ENCODE measurements at regions not wholly inside any gene's neighbourhood (a gene's known extent, or its start where the extent isn't known, plus 50 kb on each side); places are given as distances from the start of the nearest gene placed in this dataset.

DNA sequence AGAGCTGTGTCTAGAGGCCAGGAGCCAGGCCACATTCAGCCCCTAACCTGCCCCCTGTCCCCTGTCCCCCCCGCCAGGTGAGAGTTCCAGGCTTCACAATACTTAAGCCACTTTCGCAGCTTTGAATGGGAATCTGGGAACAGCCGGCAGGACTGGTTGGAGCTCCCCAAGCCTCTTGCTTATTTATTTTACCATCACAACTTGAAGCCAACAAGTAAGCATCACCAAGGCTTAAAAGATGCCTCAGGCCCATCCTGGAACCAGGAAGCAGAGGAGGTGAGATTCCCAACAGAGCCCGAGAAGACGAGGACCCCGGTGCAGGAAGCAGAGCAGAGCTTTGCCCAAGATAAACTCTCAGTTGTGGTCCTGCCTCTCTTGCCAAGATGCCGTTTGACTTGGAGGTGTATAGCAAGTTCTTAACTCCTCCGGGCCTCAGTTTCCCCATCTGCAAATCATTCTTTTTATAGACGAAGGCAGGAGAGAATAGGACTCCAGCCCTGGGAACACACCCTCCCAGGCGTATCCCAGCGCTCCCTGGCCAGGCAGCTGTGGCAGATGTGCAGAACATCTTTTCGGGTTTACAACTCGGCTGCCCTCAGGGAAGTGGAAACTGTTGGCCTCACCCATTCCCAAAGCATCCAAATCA, 66.8 kb upstream of the SLC25A33 start:
- no peaks in the 10 kb centered on the region for H3K9me2 ChIP-seq (ENCODE audit: insufficient read depth)
- TF ChIP-seq EZH2phosphoT487 (IDR thresholded peaks at IDR 0.05; ENCODE audit: insufficient read depth, low read depth) (no peak), EZH2 (IDR thresholded peaks at IDR 0.05; ENCODE audit: insufficient read depth, poor library complexity, severe bottlenecking) (no peak)
- peak overlapping the region; percentile 69 for H3K4me2 ChIP-seq (ENCODE audit: unreplicated experiment)
- in situ Hi-C loops (cut with MboI) = no loop called here
- peak overlapping the region; percentile 13 for H3K9ac ChIP-seq
- H3K9me3 ChIP-seq (ENCODE audit: low read depth) = no peaks in the 10 kb centered on the region
- peak overlapping the region; percentile 20 for H3K27ac ChIP-seq
- no peaks in the 10 kb centered on the region for H3K79me2 ChIP-seq (ENCODE audit: insufficient read depth)
- no peaks in the 10 kb centered on the region for H4K20me1 ChIP-seq (ENCODE audit: insufficient read depth)
- no peaks in the 10 kb centered on the region for H3K27me3 ChIP-seq (replicated peaks; ENCODE audit: insufficient read depth)
- no peaks in the 10 kb centered on the region for H3K36me3 ChIP-seq (ENCODE audit: low read depth)
- WGBS, 2 experiments (ENCODE audit: low coverage in 1 of 2, low lambda C conversion rate in 2 of 2, missing lambda C conversion rate in 2 of 2) = 21 to 28% methylated on average over 12 to 13 of the region's 13 CpGs
- peak overlapping the region; percentile 49; the same call in 1 of the 2 replicates for H3K4me3 ChIP-seq
- H3F3A ChIP-seq (ENCODE audit: insufficient read depth) = no peaks in the 10 kb centered on the region; the same call in 1 of the 2 replicates
- H2AFZ ChIP-seq = peak overlapping the region; percentile 92
- H3K4me1 ChIP-seq (ENCODE audit: insufficient read depth) = peaks cover 19% of the 10 kb centered on the region
- DNase-seq = no peak

DNA sequence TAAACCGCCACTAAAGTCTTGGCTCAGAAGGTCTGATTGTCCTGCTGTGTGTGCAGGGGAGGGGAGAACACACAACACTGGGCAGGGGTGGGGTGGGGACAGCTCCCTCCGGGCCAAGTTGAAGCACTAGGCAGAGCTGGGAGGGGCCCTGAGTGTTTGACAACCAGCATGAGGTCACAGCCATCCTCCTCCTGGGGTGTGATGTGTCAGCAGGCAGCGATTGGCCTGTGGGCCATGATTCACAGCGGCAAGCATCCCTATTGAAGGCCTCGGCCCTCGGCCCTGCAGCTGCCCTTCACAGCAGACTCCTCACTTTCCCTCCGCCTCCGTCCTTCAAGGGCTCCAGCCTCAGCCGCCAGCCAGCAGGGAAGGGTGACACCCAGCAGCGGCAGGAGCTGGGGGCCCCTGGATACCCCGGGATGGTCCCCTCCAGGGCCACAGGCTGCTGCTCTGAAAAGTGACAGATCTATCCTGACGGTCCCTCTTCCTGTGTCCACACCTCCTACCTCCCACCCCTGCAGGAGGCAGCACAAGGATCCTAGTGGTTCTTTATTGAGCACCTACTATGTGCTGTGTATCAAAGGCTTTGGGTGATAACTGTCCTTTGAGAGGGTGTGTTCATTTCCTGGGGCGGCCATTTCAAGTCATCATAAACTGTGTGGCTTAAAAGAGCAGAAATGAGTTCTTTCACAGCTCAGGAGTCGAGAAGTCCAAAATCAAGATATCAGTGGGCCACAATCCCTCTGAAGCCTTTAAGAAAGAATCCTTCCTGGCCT, 66.0 kb upstream of the SLC25A33 start:
- H3K9me2 ChIP-seq (ENCODE audit: insufficient read depth) = no peaks in the 10 kb centered on the region
- H4K20me1 ChIP-seq (ENCODE audit: insufficient read depth) = no peaks in the 10 kb centered on the region
- H3K4me1 ChIP-seq (ENCODE audit: insufficient read depth) = peaks cover 16% of the 10 kb centered on the region
- no peaks in the 10 kb centered on the region for H3K9me3 ChIP-seq (ENCODE audit: low read depth)
- no peaks in the 10 kb centered on the region for H3K27me3 ChIP-seq (replicated peaks; ENCODE audit: insufficient read depth)
- peaks cover 2% of the 10 kb centered on the region; the same call in 1 of the 2 replicates for H3F3A ChIP-seq (ENCODE audit: insufficient read depth)
- DNase-seq = peak; percentile 98
- peak overlapping the region; percentile 72 for H3K9ac ChIP-seq
- H3K4me2 ChIP-seq (ENCODE audit: unreplicated experiment) = peak overlapping the region; percentile 69
- no peaks in the 10 kb centered on the region for H3K79me2 ChIP-seq (ENCODE audit: insufficient read depth)
- peak overlapping the region; percentile 59 for H3K27ac ChIP-seq
- peak overlapping the region; percentile 49 for H3K4me3 ChIP-seq
- H3K36me3 ChIP-seq (ENCODE audit: low read depth) = no peaks in the 10 kb centered on the region
- WGBS, 2 experiments (ENCODE audit: low coverage in 1 of 2, low lambda C conversion rate in 2 of 2, missing lambda C conversion rate in 2 of 2) = 16 to 18% methylated on average over 11 to 14 of the region's 14 CpGs
- in situ Hi-C loops (cut with MboI) = no loop called here
- TF ChIP-seq EZH2phosphoT487 (IDR thresholded peaks at IDR 0.05; ENCODE audit: insufficient read depth, low read depth) = no peak
- peak overlapping the region; percentile 92 for H2AFZ ChIP-seq

DNA sequence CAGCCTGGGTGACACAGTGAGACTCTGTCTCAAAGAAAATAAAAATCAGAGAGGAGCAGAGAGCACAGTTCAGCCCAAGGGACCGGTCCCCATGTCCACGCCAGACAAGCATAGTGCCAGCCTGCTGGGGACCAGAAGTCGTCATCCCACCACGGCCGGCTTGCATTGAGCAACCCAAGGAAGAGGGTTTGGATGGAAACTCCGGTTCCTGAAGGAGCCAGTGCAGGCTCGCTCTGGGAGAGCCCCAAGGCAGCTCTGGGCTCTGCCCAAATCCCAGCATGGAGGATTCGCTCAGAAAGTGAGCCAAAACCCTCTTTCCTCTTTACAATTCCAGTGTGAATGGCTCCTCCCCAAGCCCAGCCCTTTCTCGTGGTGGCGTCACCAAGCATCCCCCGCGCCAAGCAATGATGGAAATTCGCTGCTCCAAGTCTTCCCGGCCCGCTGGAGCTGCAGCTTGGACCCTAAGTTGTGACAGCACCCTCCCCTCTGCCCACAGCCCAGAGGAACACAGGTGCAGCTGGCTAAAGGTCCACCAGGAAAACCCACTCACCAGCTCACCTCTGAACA, 64.1 kb upstream of the SLC25A33 start:
- H4K20me1 ChIP-seq (ENCODE audit: insufficient read depth) = no peaks in the 10 kb centered on the region
- H3K4me3 ChIP-seq = peak overlapping the region; percentile 38
- in situ Hi-C loops (cut with MboI) = no loop called here
- no peaks in the 10 kb centered on the region; the same call in 1 of the 2 replicates for H3K27me3 ChIP-seq (replicated peaks; ENCODE audit: insufficient read depth)
- H3K9ac ChIP-seq = peak overlapping the region; percentile 34; the same call in 1 of the 2 replicates
- DNase-seq = peak; percentile 63
- peaks cover 16% of the 10 kb centered on the region for H3K4me1 ChIP-seq (ENCODE audit: insufficient read depth)
- TF ChIP-seq EZH2phosphoT487 (IDR thresholded peaks at IDR 0.05; ENCODE audit: insufficient read depth, low read depth) = no peak
- no peak for TF ChIP-seq EZH2 (IDR thresholded peaks at IDR 0.05; ENCODE audit: insufficient read depth, poor library complexity, severe bottlenecking)
- H3K36me3 ChIP-seq (ENCODE audit: low read depth) = no peaks in the 10 kb centered on the region
- H3K79me2 ChIP-seq (ENCODE audit: insufficient read depth) = no peaks in the 10 kb centered on the region
- H3K9me3 ChIP-seq (ENCODE audit: low read depth) = no peaks in the 10 kb centered on the region
- H3K9me2 ChIP-seq (ENCODE audit: insufficient read depth) = no peaks in the 10 kb centered on the region
- peak overlapping the region; percentile 39 for H3K4me2 ChIP-seq (ENCODE audit: unreplicated experiment)
- H3K27ac ChIP-seq = no peak overlapping the region
- peak overlapping the region; percentile 71 for H2AFZ ChIP-seq
- 9 to 11% methylated on average over 15 of the region's 15 CpGs for WGBS, 2 experiments (ENCODE audit: low coverage in 1 of 2, low lambda C conversion rate in 2 of 2, missing lambda C conversion rate in 2 of 2)
- H3F3A ChIP-seq (ENCODE audit: insufficient read depth) = peaks cover 2% of the 10 kb centered on the region; the same call in 1 of the 2 replicates

DNA sequence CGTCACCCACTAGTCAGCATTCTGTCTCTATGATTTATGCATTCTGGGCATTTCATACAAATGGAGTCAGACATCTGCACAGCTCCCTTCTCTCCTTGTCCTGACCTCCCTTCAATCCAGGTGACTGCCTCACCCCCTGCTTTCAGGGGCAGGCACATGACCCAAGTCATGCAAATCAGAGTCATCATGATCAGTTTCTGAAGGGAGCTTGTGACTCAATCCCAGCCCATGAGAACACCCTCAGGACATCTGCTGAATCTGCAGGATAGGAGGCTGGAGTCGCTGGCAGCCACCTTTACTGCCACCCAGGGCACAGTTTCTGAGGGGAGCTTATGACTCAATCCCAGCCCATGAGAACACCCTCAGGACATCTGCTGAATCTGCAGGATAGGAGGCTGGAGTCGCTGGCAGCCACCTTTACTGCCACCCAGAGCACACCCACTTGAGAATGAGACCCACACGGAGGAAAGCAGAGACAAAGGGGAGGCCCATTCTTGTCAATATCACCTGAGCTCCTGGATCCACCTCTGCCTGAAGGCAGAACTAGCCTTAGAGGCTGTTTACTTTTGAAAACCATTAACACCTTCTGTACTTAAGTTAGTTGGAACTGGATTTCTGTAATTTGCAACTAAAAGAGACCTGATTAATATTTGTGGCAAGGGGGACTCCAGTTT, 62.3 kb upstream of the SLC25A33 start:
- no peaks in the 10 kb centered on the region for H3K36me3 ChIP-seq (ENCODE audit: low read depth)
- TF ChIP-seq EZH2phosphoT487 (IDR thresholded peaks at IDR 0.05; ENCODE audit: insufficient read depth, low read depth) (no peak), EZH2 (IDR thresholded peaks at IDR 0.05; ENCODE audit: insufficient read depth, poor library complexity, severe bottlenecking) (no peak)

More for the DNA sequence above, 62.3 kb upstream of the SLC25A33 start:
- H3K9me2 ChIP-seq (ENCODE audit: insufficient read depth) = no peaks in the 10 kb centered on the region
- H3K4me2 ChIP-seq (ENCODE audit: unreplicated experiment) = no peak overlapping the region
- 54 to 59% methylated on average over 4 of the region's 4 CpGs for WGBS, 2 experiments (ENCODE audit: low coverage in 1 of 2, low lambda C conversion rate in 2 of 2, missing lambda C conversion rate in 2 of 2)
- no peaks in the 10 kb centered on the region for H4K20me1 ChIP-seq (ENCODE audit: insufficient read depth)
- no peaks in the 10 kb centered on the region; the same call in 1 of the 2 replicates for H3K27me3 ChIP-seq (replicated peaks; ENCODE audit: insufficient read depth)
- H3K27ac ChIP-seq = no peak overlapping the region
- no peak overlapping the region for H3K9ac ChIP-seq
- no peak overlapping the region for H3K4me3 ChIP-seq
- no peaks in the 10 kb centered on the region for H3K9me3 ChIP-seq (ENCODE audit: low read depth)
- peak; percentile 61 for DNase-seq
- H2AFZ ChIP-seq = no peak overlapping the region
- in situ Hi-C loops (cut with MboI) = no loop called here
- peaks cover 16% of the 10 kb centered on the region for H3K4me1 ChIP-seq (ENCODE audit: insufficient read depth)
- no peaks in the 10 kb centered on the region for H3K79me2 ChIP-seq (ENCODE audit: insufficient read depth)
- peaks cover 2% of the 10 kb centered on the region; the same call in 1 of the 2 replicates for H3F3A ChIP-seq (ENCODE audit: insufficient read depth)

Measured in GM23248 (cell line).